DMS153 (cell line): ENCODE measurements at regions not wholly inside any gene's neighbourhood (a gene's known extent, or its start where the extent isn't known, plus 50 kb on each side); places are given as distances from the start of the nearest gene placed in this dataset.
"Not testable (repeated sequence)": the region's sequence is repeated elsewhere in the genome, so short reads cannot be mapped to it uniquely, and the experiment has no call there.

ENCODE experiments used
- DNase-seq: peaks from one replicate; lab custom pipeline; 2025; lab: John Stamatoyannopoulos, UW

GRCh38 chr6:112984899-112985298 is 637.8 kb downstream of the RFPL4B start:
- DNase-seq, result no peak

GRCh38 chr6:112986321-112986720 is 639.2 kb downstream of the RFPL4B start:
- no peak for DNase-seq

GRCh38 chr6:112988748-112989147 is 641.6 kb downstream of the RFPL4B start:
- no peak for DNase-seq

GRCh38 chr6:112990971-112991370 is 643.8 kb downstream of the RFPL4B start:
- DNase-seq, result no peak

GRCh38 chr6:112991912-112992311 is 644.8 kb downstream of the RFPL4B start:
- DNase-seq, result no peak

- DNase-seq, result no peak
Observed at GRCh38 chr6:112997421-112998085, 650.4 kb downstream of the RFPL4B start.

GRCh38 chr6:113004054-113004453 is 656.9 kb downstream of the RFPL4B start:
- DNase-seq, result no peak

GRCh38 chr6:113004470-113005270 is 657.5 kb downstream of the RFPL4B start:
- no peak for DNase-seq

- no peak for DNase-seq
Observed at GRCh38 chr6:113006494-113006893, 659.4 kb downstream of the RFPL4B start.

GRCh38 chr6:113009682-113010081 is 662.6 kb downstream of the RFPL4B start:
- no peak for DNase-seq

GRCh38 chr6:113010196-113010989 is 663.3 kb downstream of the RFPL4B start:
- no peak for DNase-seq

GRCh38 chr6:113011389-113011788 is 664.3 kb downstream of the RFPL4B start:
- DNase-seq, result no peak

GRCh38 chr6:113011801-113012200 is 664.7 kb downstream of the RFPL4B start:
- no peak for DNase-seq

- no peak for DNase-seq
Observed at GRCh38 chr6:113015249-113015648, 668.1 kb downstream of the RFPL4B start.

- DNase-seq, result no peak
Observed at GRCh38 chr6:113017353-113017752, 670.2 kb downstream of the RFPL4B start.

- DNase-seq, result no peak
Observed at GRCh38 chr6:113018351-113019151, 671.4 kb downstream of the RFPL4B start.

- DNase-seq, result no peak
Observed at GRCh38 chr6:113019176-113019575, 672.0 kb downstream of the RFPL4B start.

GRCh38 chr6:113027780-113028179 is 680.6 kb downstream of the RFPL4B start:
- no peak for DNase-seq

- DNase-seq, result not testable (repeated sequence)
Observed at GRCh38 chr6:113029161-113029560, 682.0 kb downstream of the RFPL4B start.

- peak; percentile 30 for DNase-seq
Observed at GRCh38 chr6:113031591-113032238, 684.6 kb downstream of the RFPL4B start.

- no peak for DNase-seq
Observed at GRCh38 chr6:113039005-113039404, 691.9 kb downstream of the RFPL4B start.
